ENCODE measurements at regions not wholly inside any gene's neighbourhood (a gene's known extent, or its start where the extent isn't known, plus 50 kb on each side); places are given as distances from the start of the nearest gene placed in this dataset.

GRCh38 chr18:29084120-29084519 is 907.2 kb upstream of the CDH2 start:
- TF ChIP-seq, protein P1, sequence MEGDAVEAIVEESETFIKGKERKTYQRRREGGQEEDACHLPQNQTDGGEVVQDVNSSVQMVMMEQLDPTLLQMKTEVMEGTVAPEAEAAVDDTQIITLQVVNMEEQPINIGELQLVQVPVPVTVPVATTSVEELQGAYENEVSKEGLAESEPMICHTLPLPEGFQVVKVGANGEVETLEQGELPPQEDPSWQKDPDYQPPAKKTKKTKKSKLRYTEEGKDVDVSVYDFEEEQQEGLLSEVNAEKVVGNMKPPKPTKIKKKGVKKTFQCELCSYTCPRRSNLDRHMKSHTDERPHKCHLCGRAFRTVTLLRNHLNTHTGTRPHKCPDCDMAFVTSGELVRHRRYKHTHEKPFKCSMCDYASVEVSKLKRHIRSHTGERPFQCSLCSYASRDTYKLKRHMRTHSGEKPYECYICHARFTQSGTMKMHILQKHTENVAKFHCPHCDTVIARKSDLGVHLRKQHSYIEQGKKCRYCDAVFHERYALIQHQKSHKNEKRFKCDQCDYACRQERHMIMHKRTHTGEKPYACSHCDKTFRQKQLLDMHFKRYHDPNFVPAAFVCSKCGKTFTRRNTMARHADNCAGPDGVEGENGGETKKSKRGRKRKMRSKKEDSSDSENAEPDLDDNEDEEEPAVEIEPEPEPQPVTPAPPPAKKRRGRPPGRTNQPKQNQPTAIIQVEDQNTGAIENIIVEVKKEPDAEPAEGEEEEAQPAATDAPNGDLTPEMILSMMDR (IDR thresholded peaks at IDR 0.05) = no peak
- no peak overlapping the region for H3K27ac ChIP-seq

DNA sequence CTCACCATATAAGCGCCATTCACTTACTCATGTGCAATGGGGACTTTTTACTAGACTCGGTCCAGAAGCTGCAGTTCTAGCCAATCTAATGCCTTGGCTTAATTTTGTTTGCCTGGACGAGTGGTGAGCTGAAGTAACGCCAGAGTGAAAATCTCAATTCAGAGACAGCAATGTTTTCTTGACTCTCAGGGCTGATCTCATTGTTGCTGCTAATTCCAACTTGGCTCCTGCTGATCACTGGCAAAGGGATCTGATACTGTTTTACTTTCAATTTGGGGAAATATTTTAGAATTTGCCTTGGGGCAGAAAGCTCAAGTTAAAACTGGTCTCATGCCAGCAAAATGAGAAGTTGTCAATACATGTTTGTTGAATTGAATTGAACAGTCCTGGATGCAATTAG is 906.6 kb upstream of the CDH2 start:
- TF ChIP-seq, protein P1 (IDR thresholded peaks at IDR 0.05) = no peak
- TF ChIP-seq ZFX (IDR thresholded peaks at IDR 0.05; ENCODE audit: borderline replicate concordance) = no peak
- H3K27ac ChIP-seq = no peak overlapping the region

DNA sequence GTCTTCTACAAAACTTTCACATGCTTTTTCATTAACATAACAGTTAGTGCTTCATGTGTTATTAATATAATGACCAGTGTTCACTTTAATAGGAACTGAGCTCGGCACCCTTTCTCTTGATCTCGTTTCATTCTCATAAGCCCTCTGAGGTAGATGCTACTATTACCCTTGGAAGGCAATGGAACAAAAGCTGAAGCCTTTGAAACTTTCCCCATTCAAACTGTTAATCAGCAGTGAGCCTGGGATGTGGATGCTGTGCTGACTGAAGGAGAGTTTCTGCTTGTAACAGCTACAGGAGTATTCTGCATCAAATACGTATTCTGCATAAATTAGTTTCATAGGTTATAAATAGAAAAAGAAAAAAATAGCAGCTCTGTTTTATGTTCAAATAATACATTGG is 904.0 kb upstream of the CDH2 start:
- no peak for TF ChIP-seq ZFX (IDR thresholded peaks at IDR 0.05; ENCODE audit: borderline replicate concordance)
- TF ChIP-seq, protein P1 (IDR thresholded peaks at IDR 0.05) = no peak
- no peak overlapping the region for H3K27ac ChIP-seq

- no peak overlapping the region for H3K27ac ChIP-seq
- TF ChIP-seq, protein P1 (IDR thresholded peaks at IDR 0.05) = no peak
- no peak for TF ChIP-seq ZFX (IDR thresholded peaks at IDR 0.05; ENCODE audit: borderline replicate concordance)
These were observed 901.3 kb upstream of the CDH2 start for GRCh38 chr18:29078273-29078672.

- H3K27ac ChIP-seq = no peak overlapping the region
- TF ChIP-seq, protein P1 (IDR thresholded peaks at IDR 0.05) = no peak
- TF ChIP-seq ZFX (IDR thresholded peaks at IDR 0.05; ENCODE audit: borderline replicate concordance) = no peak
These were observed 900.4 kb upstream of the CDH2 start for GRCh38 chr18:29077344-29077743.

DNA sequence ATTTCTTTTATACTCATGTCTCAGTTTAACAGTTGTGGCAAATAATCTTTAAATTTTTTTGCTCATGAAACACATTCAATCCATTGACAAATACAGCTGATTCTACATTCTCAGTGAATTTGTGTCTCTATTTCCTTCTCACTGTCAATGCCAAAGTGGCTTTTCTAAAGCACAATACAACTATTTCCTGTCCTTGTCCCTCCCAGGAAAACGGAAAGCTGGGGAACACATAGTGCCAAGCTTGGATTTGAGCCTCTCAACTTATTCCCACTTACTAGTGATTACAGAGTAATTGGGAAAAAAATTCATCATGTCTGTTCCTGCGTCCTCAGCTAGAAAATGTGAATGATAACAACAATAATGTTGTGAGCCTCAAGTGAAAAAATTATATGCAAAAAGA is 899.7 kb upstream of the CDH2 start:
- TF ChIP-seq, protein P1 (IDR thresholded peaks at IDR 0.05) = no peak
- TF ChIP-seq ZFX (IDR thresholded peaks at IDR 0.05; ENCODE audit: borderline replicate concordance) = no peak
- H3K27ac ChIP-seq = no peak overlapping the region

DNA sequence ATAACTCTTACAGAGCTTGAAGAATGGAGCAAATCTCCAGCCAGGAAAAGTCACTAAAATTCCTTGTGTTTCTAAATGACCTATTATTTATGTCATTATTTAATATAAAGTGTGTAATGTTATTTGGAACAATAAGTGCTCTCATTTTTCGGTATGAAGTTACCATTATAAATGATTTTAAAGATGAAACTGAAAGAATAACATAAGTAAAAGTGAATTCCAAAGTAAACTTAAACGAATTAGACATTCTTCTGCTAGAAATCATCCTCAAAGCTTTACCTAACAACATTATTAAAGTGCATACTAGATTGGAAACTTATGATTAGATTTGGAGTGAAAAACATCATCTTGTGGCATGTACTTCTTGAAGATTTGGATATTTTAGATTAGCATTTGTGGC is 897.2 kb upstream of the CDH2 start:
- TF ChIP-seq, protein P1 (IDR thresholded peaks at IDR 0.05) = no peak
- TF ChIP-seq ZFX (IDR thresholded peaks at IDR 0.05; ENCODE audit: borderline replicate concordance) = no peak
- H3K27ac ChIP-seq = no peak overlapping the region
